CD4-positive, CD25-positive, alpha-beta regulatory T cell (primary cell): ENCODE measurements at regions not wholly inside any gene's neighbourhood (a gene's known extent, or its start where the extent isn't known, plus 50 kb on each side); places are given as distances from the start of the nearest gene placed in this dataset.
"Not testable (repeated sequence)": the region's sequence is repeated elsewhere in the genome, so short reads cannot be mapped to it uniquely, and the experiment has no call there.

Source experiments
- ATAC-seq, 2 donors: fragments of 150-1000 bp; cut with Tn5 transposase; one replicate each; pipeline ENCODE4 v1.10.0; 2021; ENCODE audit warnings: low read depth in 2 of 2, moderate number of reproducible peaks in 2 of 2, moderate library complexity in 1 of 2
- DNase-seq, 3 donors: peaks; one replicate each; pipeline versions ENCODE4 v3.0.0 to v3.0.0-alpha.2; 2012 to 2022; ENCODE audit warnings: mixed read lengths in 1 of 3
- H3K27ac ChIP-seq: one replicate; pipeline ENCODE4 v1.7.0; 2013; ENCODE audit warnings: mild to moderate bottlenecking, low read length; ENCODE audit not compliant: insufficient read depth, poor library complexity, severe bottlenecking
- H3K27me3 ChIP-seq: one replicate; pipeline ENCODE4 v1.7.0; 2013; ENCODE audit warnings: low read length; ENCODE audit not compliant: control insufficient read depth, insufficient read depth
- H3K36me3 ChIP-seq: one replicate; pipeline ENCODE4 v1.7.0; 2013; ENCODE audit warnings: mild to moderate bottlenecking, low read length, moderate library complexity; ENCODE audit not compliant: control insufficient read depth, insufficient read depth
- H3K4me1 ChIP-seq: 2 replicates; pipeline ENCODE4 v1.7.0; 2013; ENCODE audit warnings: mild to moderate bottlenecking, low read length; ENCODE audit not compliant: insufficient read depth, control insufficient read depth, poor library complexity, severe bottlenecking
- H3K4me3 ChIP-seq: one replicate; pipeline ENCODE4 v1.7.0; 2013; ENCODE audit warnings: low read depth, mild to moderate bottlenecking, low read length, moderate library complexity
- H3K9me3 ChIP-seq, 2 experiments: 1 replicate in 1 of 2; 2 replicates in 1 of 2; pipeline ENCODE4 v1.7.0; 2013; ENCODE audit warnings: low read length in 2 of 2, mild to moderate bottlenecking in 1 of 2, moderate library complexity in 1 of 2; ENCODE audit not compliant: control insufficient read depth in 2 of 2
- H3K27ac Mint-ChIP-seq, 3 donors: one replicate each; pipeline ENCODE4 v1.8.0; 2020 to 2022; ENCODE audit warnings: mild to moderate bottlenecking in 3 of 3, mixed read lengths in 3 of 3, moderate library complexity in 2 of 3
- H3K27me3 Mint-ChIP-seq: one replicate; pipeline ENCODE4 v1.8.0; 2022; ENCODE audit warnings: mild to moderate bottlenecking, mixed read lengths
- H3K36me3 Mint-ChIP-seq: one replicate; pipeline ENCODE4 v1.8.0; 2020; ENCODE audit warnings: mixed read lengths
- H3K4me1 Mint-ChIP-seq, 4 donors: one replicate each; pipeline ENCODE4 v1.8.0; 2020 to 2022; ENCODE audit warnings: mixed read lengths in 4 of 4, mild to moderate bottlenecking in 1 of 4
- H3K4me3 Mint-ChIP-seq, 4 donors: one replicate each; pipeline ENCODE4 v1.8.0; 2020 to 2022; ENCODE audit warnings: mild to moderate bottlenecking in 4 of 4, mixed read lengths in 4 of 4, moderate library complexity in 3 of 4
- H3K9me3 Mint-ChIP-seq, 7 donors: one replicate each; pipeline ENCODE4 v1.8.0; 2020 to 2022; ENCODE audit warnings: mixed read lengths in 7 of 7, mild to moderate bottlenecking in 3 of 7, moderate library complexity in 2 of 7

- no peaks in the 10 kb centered on the region for H3K27me3 ChIP-seq
- H3K4me1 ChIP-seq, result no peaks in the 10 kb centered on the region
- H3K27ac Mint-ChIP-seq, result no peak overlapping the region
- no peaks in the 10 kb centered on the region for H3K4me1 Mint-ChIP-seq
- H3K4me3 ChIP-seq, result no peak overlapping the region
- no peaks in the 10 kb centered on the region for H3K27me3 Mint-ChIP-seq
- no peaks in the 10 kb centered on the region for H3K36me3 Mint-ChIP-seq
- DNase-seq, result peak in 1 of 3 donors; percentile 5
- H3K9me3 ChIP-seq, result peaks cover 0 to 4% of the 10 kb centered on the region in 2 experiments
- ATAC-seq, result no peak
- H3K27ac ChIP-seq, result no peak overlapping the region
- H3K36me3 ChIP-seq, result no peaks in the 10 kb centered on the region
- no peak overlapping the region for H3K4me3 Mint-ChIP-seq
- H3K9me3 Mint-ChIP-seq, result peaks cover 0 to 18% (median 4%) of the 10 kb centered on the region in 7 donors
Measured at GRCh38 chr5:25544652-25545249, 900.0 kb upstream of the CDH10 start.

GRCh38 chr5:25540628-25541027, 895.9 kb upstream of the CDH10 start:
- ATAC-seq, result no peak
- Histone ChIP-seq H3K4me1 (no peaks in the 10 kb centered on the region), H3K27ac (no peak overlapping the region), H3K27me3 (no peaks in the 10 kb centered on the region), H3K4me3 (no peak overlapping the region), H3K36me3 (no peaks in the 10 kb centered on the region), H3K9me3 (peaks cover 0 to 4% of the 10 kb centered on the region in 2 experiments)
- Mint-ChIP-seq H3K4me3 (no peak overlapping the region), H3K36me3 (no peaks in the 10 kb centered on the region), H3K27me3 (no peaks in the 10 kb centered on the region), H3K27ac (no peak overlapping the region), H3K4me1 (no peaks in the 10 kb centered on the region), H3K9me3 (peaks cover 0 to 22% (median 4%) of the 10 kb centered on the region in 7 donors)
- DNase-seq, result no peak

GRCh38 chr5:25539536-25539935, 894.8 kb upstream of the CDH10 start:
- Histone ChIP-seq H3K36me3 (no peaks in the 10 kb centered on the region), H3K27me3 (no peaks in the 10 kb centered on the region), H3K4me1 (no peaks in the 10 kb centered on the region), H3K27ac (no peak overlapping the region), H3K4me3 (no peak overlapping the region), H3K9me3 (peaks cover 0 to 1% of the 10 kb centered on the region in 2 experiments)
- no peaks in the 10 kb centered on the region for H3K4me1 Mint-ChIP-seq
- H3K9me3 Mint-ChIP-seq, result peaks cover 0 to 22% (median 4%) of the 10 kb centered on the region in 7 donors
- no peaks in the 10 kb centered on the region for H3K27me3 Mint-ChIP-seq
- no peak for ATAC-seq
- no peak overlapping the region for H3K27ac Mint-ChIP-seq
- H3K4me3 Mint-ChIP-seq, result no peak overlapping the region
- H3K36me3 Mint-ChIP-seq, result no peaks in the 10 kb centered on the region
- DNase-seq, result no peak

GRCh38 chr5:25536461-25536860, 891.7 kb upstream of the CDH10 start:
- not testable (repeated sequence) for ATAC-seq, H3K9me3 ChIP-seq, H3K27ac ChIP-seq, H3K36me3 ChIP-seq, H3K27me3 Mint-ChIP-seq, H3K27me3 ChIP-seq, H3K36me3 Mint-ChIP-seq, H3K4me3 Mint-ChIP-seq, DNase-seq, H3K27ac Mint-ChIP-seq, H3K4me3 ChIP-seq, H3K4me1 ChIP-seq, H3K4me1 Mint-ChIP-seq
- peaks cover 0 to 19% (median 6%) of the 10 kb centered on the region in 7 donors for H3K9me3 Mint-ChIP-seq

GRCh38 chr5:25516141-25516540, 871.4 kb upstream of the CDH10 start:
- H3K36me3 ChIP-seq, result no peaks in the 10 kb centered on the region

GRCh38 chr5:25515525-25515924, 870.7 kb upstream of the CDH10 start:
- Histone ChIP-seq H3K27ac (no peak overlapping the region), H3K36me3 (no peaks in the 10 kb centered on the region), H3K27me3 (no peaks in the 10 kb centered on the region), H3K4me3 (no peak overlapping the region), H3K4me1 (no peaks in the 10 kb centered on the region), H3K9me3 (peaks cover 1 to 5% of the 10 kb centered on the region in 2 experiments)
- Mint-ChIP-seq H3K4me3 (no peak overlapping the region), H3K9me3 (peaks cover 4 to 32% (median 10%) of the 10 kb centered on the region in 7 donors), H3K36me3 (no peaks in the 10 kb centered on the region), H3K27me3 (no peaks in the 10 kb centered on the region), H3K4me1 (no peaks in the 10 kb centered on the region), H3K27ac (no peak overlapping the region)
- ATAC-seq (no peak), DNase-seq (no peak)

More at GRCh38 chr5:25516141-25516540, 871.4 kb upstream of the CDH10 start:
- no peaks in the 10 kb centered on the region for H3K27me3 ChIP-seq
- no peaks in the 10 kb centered on the region for H3K4me1 ChIP-seq
- Mint-ChIP-seq H3K36me3 (no peaks in the 10 kb centered on the region), H3K27ac (no peak overlapping the region), H3K4me1 (no peaks in the 10 kb centered on the region), H3K9me3 (peaks cover 4 to 32% (median 10%) of the 10 kb centered on the region in 7 donors), H3K4me3 (no peak overlapping the region), H3K27me3 (no peaks in the 10 kb centered on the region)
- no peak overlapping the region for H3K4me3 ChIP-seq
- ATAC-seq (no peak), DNase-seq (no peak)
- peaks cover 1 to 5% of the 10 kb centered on the region in 2 experiments for H3K9me3 ChIP-seq
- H3K27ac ChIP-seq, result no peak overlapping the region

GRCh38 chr5:25510692-25511091, 865.9 kb upstream of the CDH10 start:
- not testable (repeated sequence) for H3K36me3 ChIP-seq, H3K4me1 ChIP-seq, H3K4me3 ChIP-seq, H3K36me3 Mint-ChIP-seq, H3K27me3 ChIP-seq, H3K27ac ChIP-seq, DNase-seq, ATAC-seq, H3K9me3 ChIP-seq, H3K4me1 Mint-ChIP-seq, H3K27ac Mint-ChIP-seq, H3K4me3 Mint-ChIP-seq, H3K27me3 Mint-ChIP-seq
- H3K9me3 Mint-ChIP-seq, result peaks cover 0 to 20% (median 6%) of the 10 kb centered on the region in 7 donors

- H3K36me3 ChIP-seq, H3K27me3 ChIP-seq, H3K4me1 Mint-ChIP-seq, H3K27ac ChIP-seq, H3K4me1 ChIP-seq, H3K27me3 Mint-ChIP-seq, H3K9me3 ChIP-seq, ATAC-seq, DNase-seq, H3K4me3 ChIP-seq, H3K36me3 Mint-ChIP-seq, H3K27ac Mint-ChIP-seq, H3K4me3 Mint-ChIP-seq: not testable (repeated sequence)
- H3K9me3 Mint-ChIP-seq, result peaks cover 0 to 21% (median 7%) of the 10 kb centered on the region in 7 donors
Measured at GRCh38 chr5:25508011-25508410, 863.2 kb upstream of the CDH10 start.
